HG02678 (cell line): ENCODE measurements at regions not wholly inside any gene's neighbourhood (a gene's known extent, or its start where the extent isn't known, plus 50 kb on each side); places are given as distances from the start of the nearest gene placed in this dataset.

ENCODE experiments used
- ATAC-seq: cut with Tn5 transposase; IDR thresholded peaks from one replicate; pipeline ENCODE4 v1.9.1; 2021; ENCODE audit warnings: mild to moderate bottlenecking, moderate library complexity; ENCODE audit not compliant: unreplicated experiment

GRCh38 chr1:101153692-101154091 is 83.1 kb upstream of the S1PR1 start:
- no peak for ATAC-seq

GRCh38 chr1:101152633-101153032 is 84.2 kb upstream of the S1PR1 start:
- no peak for ATAC-seq

- no peak for ATAC-seq
Measured at GRCh38 chr1:101151286-101151685, 85.5 kb upstream of the S1PR1 start.

GRCh38 chr1:101150670-101151069 is 86.1 kb upstream of the S1PR1 start:
- ATAC-seq, result no peak

- ATAC-seq, result no peak
Measured at GRCh38 chr1:101150266-101150665, 86.6 kb upstream of the S1PR1 start.

- ATAC-seq, result no peak
Measured at GRCh38 chr1:101148980-101149379, 87.8 kb upstream of the S1PR1 start.

- ATAC-seq, result no peak
Measured at GRCh38 chr1:101147381-101147780, 89.4 kb upstream of the S1PR1 start.

GRCh38 chr1:101145449-101145820 is 91.4 kb upstream of the S1PR1 start:
- no peak for ATAC-seq

- no peak for ATAC-seq
Measured at GRCh38 chr1:101144671-101145448, 92.0 kb upstream of the S1PR1 start.

GRCh38 chr1:101142244-101142643 is 94.6 kb upstream of the S1PR1 start:
- ATAC-seq, result no peak

- ATAC-seq, result no peak
Measured at GRCh38 chr1:101141376-101141775, 95.4 kb upstream of the S1PR1 start.

- ATAC-seq, result no peak
Measured at GRCh38 chr1:101139821-101140718, 96.7 kb upstream of the S1PR1 start.

GRCh38 chr1:101139130-101139529 is 97.7 kb upstream of the S1PR1 start:
- no peak for ATAC-seq

GRCh38 chr1:101137144-101138126 is 99.4 kb upstream of the S1PR1 start:
- peak; percentile 34 for ATAC-seq

- ATAC-seq, result peak; percentile 80
Measured at GRCh38 chr1:101136739-101137138, 100.1 kb upstream of the S1PR1 start.

- no peak for ATAC-seq
Measured at GRCh38 chr1:101136271-101136670, 100.5 kb upstream of the S1PR1 start.

- ATAC-seq, result no peak
Measured at GRCh38 chr1:101135526-101135925, 101.3 kb upstream of the S1PR1 start.

- ATAC-seq, result no peak
Measured at GRCh38 chr1:101131239-101131843, 105.5 kb upstream of the S1PR1 start.

GRCh38 chr1:101130673-101131072 is 105.1 kb upstream of the DPH5 start:
- ATAC-seq, result no peak

GRCh38 chr1:101128846-101129245 is 103.3 kb upstream of the DPH5 start:
- no peak for ATAC-seq
